ENCODE measurements at regions not wholly inside any gene's neighbourhood (a gene's known extent, or its start where the extent isn't known, plus 50 kb on each side); places are given as distances from the start of the nearest gene placed in this dataset.

GRCh38 chr5:132130918-132131715 is 57.5 kb downstream of the CSF2 start:
- DNase-seq (ENCODE audit: low read depth) = no peak

GRCh38 chr5:132132138-132132537 is 58.5 kb downstream of the CSF2 start:
- DNase-seq (ENCODE audit: low read depth) = no peak

DNA sequence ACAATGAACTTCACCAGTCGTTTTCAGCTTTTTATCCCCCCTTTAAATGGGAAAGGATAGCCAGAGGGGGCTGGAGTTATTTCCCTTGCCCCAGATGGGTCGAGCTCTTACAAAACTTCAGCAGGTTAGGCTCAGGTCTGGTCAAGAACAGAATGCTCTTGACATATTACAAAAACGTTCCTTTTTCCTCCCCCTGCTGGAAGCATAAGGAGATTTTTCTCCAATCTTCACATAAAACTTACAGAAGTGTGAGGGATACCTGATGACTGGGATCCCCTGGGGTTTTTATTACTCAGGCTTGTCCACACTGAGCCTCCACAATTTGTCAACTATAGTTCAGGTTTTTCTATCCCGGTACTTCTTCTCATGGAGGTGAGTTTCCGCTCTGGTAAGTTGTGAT is 60.8 kb downstream of the CSF2 start:
- no peak for DNase-seq (ENCODE audit: low read depth)

GRCh38 chr5:132136906-132137305 is 63.3 kb downstream of the CSF2 start:
- DNase-seq (ENCODE audit: low read depth) = peak; percentile 62

DNA sequence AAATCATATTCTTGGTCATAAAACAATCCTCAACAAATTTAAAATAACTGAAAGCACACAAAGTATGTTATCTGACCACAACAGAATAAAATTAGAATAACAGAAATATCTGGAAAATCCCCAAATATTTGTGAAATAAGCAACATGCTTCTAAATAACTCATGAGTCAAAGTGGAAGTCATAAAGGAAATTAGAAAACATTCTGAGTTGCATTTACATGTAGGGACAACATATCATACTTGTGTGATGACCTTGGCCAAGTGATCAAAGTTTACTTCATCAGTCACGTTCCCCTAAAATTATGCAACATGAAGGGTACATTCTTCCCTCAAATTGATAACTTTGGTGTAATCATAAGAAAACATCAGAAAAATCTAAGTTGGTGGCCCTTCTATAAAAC is 64.7 kb downstream of the CSF2 start:
- no peak for DNase-seq (ENCODE audit: low read depth)

Measured in GM04503 (cell line).